ENCODE measurements at regions not wholly inside any gene's neighbourhood (a gene's known extent, or its start where the extent isn't known, plus 50 kb on each side); places are given as distances from the start of the nearest gene placed in this dataset.

- Histone ChIP-seq H3K27me3 (ENCODE audit: control insufficient read depth in 4 of 4, insufficient read depth in 4 of 4, low read length in 3 of 4) (no peaks in the 10 kb centered on the region), H3K9ac (ENCODE audit: low read depth in 1 of 2, low read length in 2 of 2) (no peak overlapping the region), H3K36me3 (ENCODE audit: control insufficient read depth in 4 of 4, insufficient read depth in 3 of 4, low read depth in 1 of 4, low read length in 3 of 4) (no peaks in the 10 kb centered on the region), H3K9me3 (ENCODE audit: control insufficient read depth in 4 of 4, low read length in 3 of 4) (no peaks in the 10 kb centered on the region), H3K4me1 (ENCODE audit: control insufficient read depth in 4 of 4, insufficient read depth in 4 of 4, low read length in 3 of 4) (no peaks in the 10 kb centered on the region), H3K4me3 (ENCODE audit: low read depth in 1 of 3, low read length in 3 of 3) (no peak overlapping the region), H3K27ac (ENCODE audit: low read depth in 1 of 2, low read length in 2 of 2) (no peak overlapping the region)
- 67% methylated on average over 3 of the region's 3 CpGs for WGBS
- no peak for DNase-seq (ENCODE audit: low spot score)
- no peak for TF ChIP-seq MAX (IDR thresholded peaks at IDR 0.05)
- no peak for TF ChIP-seq JUND (IDR thresholded peaks at IDR 0.05)
- TF ChIP-seq YY1 (IDR thresholded peaks at IDR 0.05) = no peak
- no peak for TF ChIP-seq ZBTB33 (IDR thresholded peaks at IDR 0.05)
- TF ChIP-seq HNF4G (IDR thresholded peaks at IDR 0.05) = no peak
- no peak for TF ChIP-seq RXRA (IDR thresholded peaks at IDR 0.05)
- TF ChIP-seq CTCF (IDR thresholded peaks at IDR 0.05; ENCODE audit: low read depth, low read length, missing input control) = no peak
- no peak for TF ChIP-seq GABPA (IDR thresholded peaks at IDR 0.05 in 1 of 2, conservative IDR thresholded peaks at IDR 0.05 in 1 of 2)
- no peak for TF ChIP-seq TAF1 (conservative IDR thresholded peaks at IDR 0.05)
- TF ChIP-seq FOXA1 (IDR thresholded peaks at IDR 0.05) = no peak
- no peak for TF ChIP-seq HNF4A (conservative IDR thresholded peaks at IDR 0.05)
- no peak for TF ChIP-seq FOXA2 (IDR thresholded peaks at IDR 0.05)
- no peak for TF ChIP-seq RAD21 (IDR thresholded peaks at IDR 0.05)
- TF ChIP-seq NR2F2 (IDR thresholded peaks at IDR 0.05) = no peak
- no peak for TF ChIP-seq EGR1 (IDR thresholded peaks at IDR 0.05; ENCODE audit: low read depth in 2 of 2)
- TF ChIP-seq REST (IDR thresholded peaks at IDR 0.05) = no peak
Measured at GRCh38 chr4:92122911-92123310, 180.9 kb upstream of the GRID2 start.

- Histone ChIP-seq H3K9me3 (ENCODE audit: control insufficient read depth in 4 of 4, low read length in 3 of 4) (no peaks in the 10 kb centered on the region), H3K27ac (ENCODE audit: low read depth in 1 of 2, low read length in 2 of 2) (no peak overlapping the region), H3K27me3 (ENCODE audit: control insufficient read depth in 4 of 4, insufficient read depth in 4 of 4, low read length in 3 of 4) (no peaks in the 10 kb centered on the region), H3K4me1 (ENCODE audit: control insufficient read depth in 4 of 4, insufficient read depth in 4 of 4, low read length in 3 of 4) (no peaks in the 10 kb centered on the region), H3K9ac (ENCODE audit: low read depth in 1 of 2, low read length in 2 of 2) (no peak overlapping the region), H3K36me3 (ENCODE audit: control insufficient read depth in 4 of 4, insufficient read depth in 3 of 4, low read depth in 1 of 4, low read length in 3 of 4) (no peaks in the 10 kb centered on the region), H3K4me3 (ENCODE audit: low read depth in 1 of 3, low read length in 3 of 3) (no peak overlapping the region)
- 41% methylated on average over 1 of the region's 1 CpG for WGBS
- TF ChIP-seq SP1 (IDR thresholded peaks at IDR 0.05) = no peak
- TF ChIP-seq ZBTB33 (IDR thresholded peaks at IDR 0.05) = no peak
- TF ChIP-seq FOXA1 (IDR thresholded peaks at IDR 0.05) = no peak
- TF ChIP-seq, protein P1, sequence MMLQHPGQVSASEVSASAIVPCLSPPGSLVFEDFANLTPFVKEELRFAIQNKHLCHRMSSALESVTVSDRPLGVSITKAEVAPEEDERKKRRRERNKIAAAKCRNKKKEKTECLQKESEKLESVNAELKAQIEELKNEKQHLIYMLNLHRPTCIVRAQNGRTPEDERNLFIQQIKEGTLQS (IDR thresholded peaks at IDR 0.05) = no peak
- no peak for TF ChIP-seq RXRA (IDR thresholded peaks at IDR 0.05)
- no peak for TF ChIP-seq MAX (IDR thresholded peaks at IDR 0.05)
- TF ChIP-seq NR2F2 (IDR thresholded peaks at IDR 0.05) = no peak
- no peak for TF ChIP-seq YY1 (IDR thresholded peaks at IDR 0.05)
- TF ChIP-seq HNF4G (IDR thresholded peaks at IDR 0.05) = no peak
- no peak for TF ChIP-seq EGR1 (IDR thresholded peaks at IDR 0.05; ENCODE audit: low read depth in 2 of 2)
- TF ChIP-seq GABPA (IDR thresholded peaks at IDR 0.05 in 1 of 2, conservative IDR thresholded peaks at IDR 0.05 in 1 of 2) = no peak
- TF ChIP-seq CTCF (IDR thresholded peaks at IDR 0.05; ENCODE audit: low read depth, low read length, missing input control) = no peak
- TF ChIP-seq HNF4A (conservative IDR thresholded peaks at IDR 0.05) = no peak
- no peak for TF ChIP-seq TAF1 (conservative IDR thresholded peaks at IDR 0.05)
- TF ChIP-seq JUND (IDR thresholded peaks at IDR 0.05) = no peak
- no peak for DNase-seq (ENCODE audit: low spot score)
Measured at GRCh38 chr4:92128676-92129075, 175.1 kb upstream of the GRID2 start.
